ENCODE measurements at regions not wholly inside any gene's neighbourhood (a gene's known extent, or its start where the extent isn't known, plus 50 kb on each side); places are given as distances from the start of the nearest gene placed in this dataset.
"Not testable (repeated sequence)": the region's sequence is repeated elsewhere in the genome, so short reads cannot be mapped to it uniquely, and the experiment has no call there.

- DNase-seq (ENCODE audit: low read depth) = peak; percentile 5
These were observed 161.5 kb upstream of the SALL1 start for GRCh38 chr16:51312363-51313150.

- DNase-seq (ENCODE audit: low read depth) = no peak
These were observed 159.1 kb upstream of the SALL1 start for GRCh38 chr16:51310159-51310558.

GRCh38 chr16:51306886-51307595 lies 156.0 kb upstream of the SALL1 start:
- DNase-seq (ENCODE audit: low read depth) = no peak

GRCh38 chr16:51306116-51306515 lies 155.0 kb upstream of the SALL1 start:
- DNase-seq (ENCODE audit: low read depth) = peak; percentile 53

GRCh38 chr16:51305337-51305736 lies 154.3 kb upstream of the SALL1 start:
- no peak for DNase-seq (ENCODE audit: low read depth)

GRCh38 chr16:51302042-51302441 lies 151.0 kb upstream of the SALL1 start:
- no peak for DNase-seq (ENCODE audit: low read depth)

GRCh38 chr16:51298800-51299199 lies 147.7 kb upstream of the SALL1 start:
- no peak for DNase-seq (ENCODE audit: low read depth)

- no peak for DNase-seq (ENCODE audit: low read depth)
These were observed 139.6 kb upstream of the SALL1 start for GRCh38 chr16:51290442-51291285.

- DNase-seq (ENCODE audit: low read depth) = no peak
These were observed 138.3 kb upstream of the SALL1 start for GRCh38 chr16:51289336-51289735.

- DNase-seq (ENCODE audit: low read depth) = no peak
These were observed 136.2 kb upstream of the SALL1 start for GRCh38 chr16:51287121-51287755.

GRCh38 chr16:51286272-51286671 lies 135.2 kb upstream of the SALL1 start:
- DNase-seq (ENCODE audit: low read depth) = no peak

- DNase-seq (ENCODE audit: low read depth) = no peak
These were observed 125.3 kb upstream of the SALL1 start for GRCh38 chr16:51276336-51276735.

GRCh38 chr16:51272420-51272819 lies 121.3 kb upstream of the SALL1 start:
- DNase-seq (ENCODE audit: low read depth) = no peak

- DNase-seq (ENCODE audit: low read depth) = no peak
These were observed 120.2 kb upstream of the SALL1 start for GRCh38 chr16:51271156-51271701.

- no peak for DNase-seq (ENCODE audit: low read depth)
These were observed 117.2 kb upstream of the SALL1 start for GRCh38 chr16:51268237-51268636.

GRCh38 chr16:51267681-51268080 lies 116.6 kb upstream of the SALL1 start:
- no peak for DNase-seq (ENCODE audit: low read depth)

- no peak for DNase-seq (ENCODE audit: low read depth)
These were observed 111.4 kb upstream of the SALL1 start for GRCh38 chr16:51262428-51262827.

GRCh38 chr16:51261919-51262318 lies 110.8 kb upstream of the SALL1 start:
- no peak for DNase-seq (ENCODE audit: low read depth)

- DNase-seq (ENCODE audit: low read depth) = no peak
These were observed 104.4 kb upstream of the SALL1 start for GRCh38 chr16:51255349-51255972.

GRCh38 chr16:51254390-51254789 lies 103.3 kb upstream of the SALL1 start:
- DNase-seq (ENCODE audit: low read depth) = not testable (repeated sequence)

GRCh38 chr16:51248217-51248616 lies 97.1 kb upstream of the SALL1 start:
- no peak for DNase-seq (ENCODE audit: low read depth)

GRCh38 chr16:51245658-51245995 lies 94.6 kb upstream of the SALL1 start:
- DNase-seq (ENCODE audit: low read depth) = no peak
